HG03460 (cell line): ENCODE measurements at regions not wholly inside any gene's neighbourhood (a gene's known extent, or its start where the extent isn't known, plus 50 kb on each side); places are given as distances from the start of the nearest gene placed in this dataset.
"Not testable (repeated sequence)": the region's sequence is repeated elsewhere in the genome, so short reads cannot be mapped to it uniquely, and the experiment has no call there.

Experiments used
- ATAC-seq: cut with Tn5 transposase; IDR thresholded peaks from one replicate; pipeline ENCODE4 v1.9.1; 2021; ENCODE audit not compliant: unreplicated experiment

GRCh38 chr3:101913168-101913567, 63.9 kb downstream of the NFKBIZ start:
- no peak for ATAC-seq

GRCh38 chr3:101917761-101918160, 68.4 kb downstream of the NFKBIZ start:
- not testable (repeated sequence) for ATAC-seq

GRCh38 chr3:101922151-101922725, 72.9 kb downstream of the NFKBIZ start:
- ATAC-seq, result not testable (repeated sequence)

- not testable (repeated sequence) for ATAC-seq
These were observed 75.3 kb downstream of the NFKBIZ start for GRCh38 chr3:101924621-101925020.

- not testable (repeated sequence) for ATAC-seq
These were observed 75.8 kb downstream of the NFKBIZ start for GRCh38 chr3:101925124-101925523.

- ATAC-seq, result no peak
These were observed 76.2 kb downstream of the NFKBIZ start for GRCh38 chr3:101925564-101925963.

GRCh38 chr3:101926594-101927105, 77.3 kb downstream of the NFKBIZ start:
- ATAC-seq, result no peak

- no peak for ATAC-seq
These were observed 79.6 kb downstream of the NFKBIZ start for GRCh38 chr3:101928890-101929289.

- ATAC-seq, result no peak
These were observed 81.8 kb downstream of the NFKBIZ start for GRCh38 chr3:101931081-101931480.

- no peak for ATAC-seq
These were observed 83.2 kb downstream of the NFKBIZ start for GRCh38 chr3:101932326-101933068.

GRCh38 chr3:101936419-101937356, 87.4 kb downstream of the NFKBIZ start:
- peak; percentile 92 for ATAC-seq

- peak; percentile 35 for ATAC-seq
These were observed 89.0 kb downstream of the NFKBIZ start for GRCh38 chr3:101938262-101938847.

GRCh38 chr3:101939361-101940049, 90.2 kb downstream of the NFKBIZ start:
- no peak for ATAC-seq

GRCh38 chr3:101940521-101941317, 91.4 kb downstream of the NFKBIZ start:
- no peak for ATAC-seq

- no peak for ATAC-seq
These were observed 92.2 kb downstream of the NFKBIZ start for GRCh38 chr3:101941318-101942040.

GRCh38 chr3:101942356-101942755, 93.0 kb downstream of the NFKBIZ start:
- ATAC-seq, result no peak

- no peak for ATAC-seq
These were observed 93.7 kb downstream of the NFKBIZ start for GRCh38 chr3:101943029-101943428.

- ATAC-seq, result no peak
These were observed 95.0 kb downstream of the NFKBIZ start for GRCh38 chr3:101944308-101944707.

GRCh38 chr3:101945980-101946379, 96.7 kb downstream of the NFKBIZ start:
- ATAC-seq, result no peak
